ENCODE measurements at regions not wholly inside any gene's neighbourhood (a gene's known extent, or its start where the extent isn't known, plus 50 kb on each side); places are given as distances from the start of the nearest gene placed in this dataset.

GRCh38 chr3:190746531-190746930 is 116.0 kb downstream of the GMNC start:
- DNase-seq, result no peak
- Histone ChIP-seq H3K9me3 (no peaks in the 10 kb centered on the region), H3K4me1 (ENCODE audit: insufficient read depth) (no peaks in the 10 kb centered on the region), H3K27me3 (no peaks in the 10 kb centered on the region), H3K27ac (peak overlapping the region in 1 of 2 donors; percentile 50), H3K36me3 (no peaks in the 10 kb centered on the region), H3K4me3 (no peak overlapping the region)
- intact Hi-C loops (cut with DNase I), result no loop called here
- 48 to 58% (median 56%) methylated on average over 3 of the region's 3 CpGs for WGBS, 3 donors
- no peak for TF ChIP-seq EP300 (IDR thresholded peaks at IDR 0.05)
- no peak for TF ChIP-seq POLR2A (IDR thresholded peaks at IDR 0.05)
- no peak for TF ChIP-seq CTCF (IDR thresholded peaks at IDR 0.05)

GRCh38 chr3:190741788-190742187 is 120.7 kb downstream of the GMNC start:
- no peak overlapping the region for H3K4me3 ChIP-seq
- H3K27ac ChIP-seq, result no peak overlapping the region
- no peaks in the 10 kb centered on the region for H3K27me3 ChIP-seq
- H3K36me3 ChIP-seq, result no peaks in the 10 kb centered on the region
- TF ChIP-seq POLR2A (IDR thresholded peaks at IDR 0.05) (no peak), EP300 (IDR thresholded peaks at IDR 0.05) (no peak), CTCF (IDR thresholded peaks at IDR 0.05) (no peak)
- no peak for DNase-seq
- intact Hi-C loops (cut with DNase I), result no loop called here
- H3K4me1 ChIP-seq (ENCODE audit: insufficient read depth), result no peaks in the 10 kb centered on the region
- WGBS, 3 donors, result 54 to 100% (median 86%) methylated on average over 1 of the region's 1 CpG
- no peaks in the 10 kb centered on the region for H3K9me3 ChIP-seq

GRCh38 chr3:190739641-190740185 is 122.8 kb downstream of the GMNC start:
- Histone ChIP-seq H3K4me1 (ENCODE audit: insufficient read depth) (no peaks in the 10 kb centered on the region), H3K36me3 (no peaks in the 10 kb centered on the region), H3K27me3 (no peaks in the 10 kb centered on the region), H3K27ac (no peak overlapping the region), H3K4me3 (no peak overlapping the region), H3K9me3 (no peaks in the 10 kb centered on the region)
- intact Hi-C loops (cut with DNase I), result no loop called here
- TF ChIP-seq CTCF (IDR thresholded peaks at IDR 0.05) (no peak), POLR2A (IDR thresholded peaks at IDR 0.05) (no peak), EP300 (IDR thresholded peaks at IDR 0.05) (no peak)
- no peak for DNase-seq
- WGBS, 3 donors, result 84 to 85% (median 85%) methylated on average over 5 of the region's 5 CpGs

GRCh38 chr3:190738636-190739155 is 123.8 kb downstream of the GMNC start:
- intact Hi-C loops (cut with DNase I), result no loop called here
- TF ChIP-seq EP300 (IDR thresholded peaks at IDR 0.05) (no peak), POLR2A (IDR thresholded peaks at IDR 0.05) (no peak), CTCF (IDR thresholded peaks at IDR 0.05) (no peak)
- Histone ChIP-seq H3K4me1 (ENCODE audit: insufficient read depth) (no peaks in the 10 kb centered on the region), H3K27ac (no peak overlapping the region), H3K27me3 (no peaks in the 10 kb centered on the region), H3K4me3 (no peak overlapping the region), H3K36me3 (no peaks in the 10 kb centered on the region), H3K9me3 (no peaks in the 10 kb centered on the region)
- 68 to 85% (median 78%) methylated on average over 2 of the region's 2 CpGs for WGBS, 3 donors
- no peak for DNase-seq

Measured in ovary (tissue), 7 donors.